SK-N-SH (cell line): ENCODE measurements at regions not wholly inside any gene's neighbourhood (a gene's known extent, or its start where the extent isn't known, plus 50 kb on each side); places are given as distances from the start of the nearest gene placed in this dataset.

ENCODE experiments used
- MXI1 ChIP-seq: IDR thresholded peaks from 2 replicates; pipeline ENCODE4 v1.6.1; 2012; ENCODE audit warnings: mild to moderate bottlenecking, low read depth, low read length, improper control_type of control experiment
- POLR2AphosphoS5 ChIP-seq: IDR thresholded peaks from 2 replicates; pipeline ENCODE4 v1.6.1; 2012; ENCODE audit warnings: low read depth, low read length
- RAD21 ChIP-seq: IDR thresholded peaks from 2 replicates; pipeline ENCODE4 v1.6.1; 2012; ENCODE audit warnings: mild to moderate bottlenecking, low read length
- RFX5 ChIP-seq: IDR thresholded peaks from 2 replicates; pipeline ENCODE4 v1.6.1; 2012; ENCODE audit warnings: mild to moderate bottlenecking, improper control_type of control experiment, low read length
- RXRA ChIP-seq: IDR thresholded peaks from 2 replicates; pipeline ENCODE4 v1.4.0; 2012; ENCODE audit warnings: low read depth, mild to moderate bottlenecking, borderline replicate concordance
- SIN3A ChIP-seq: IDR thresholded peaks from 2 replicates; pipeline ENCODE4 v1.6.1; 2012; ENCODE audit warnings: low read depth, mild to moderate bottlenecking, low read length, moderate library complexity, borderline replicate concordance
- TAF1 ChIP-seq: IDR thresholded peaks from 2 replicates; pipeline ENCODE4 v1.6.1; 2012; ENCODE audit warnings: low read depth, mild to moderate bottlenecking, low read length, moderate library complexity, borderline replicate concordance
- TEAD4 ChIP-seq: IDR thresholded peaks from 2 replicates; pipeline ENCODE4 v1.4.0; 2012; ENCODE audit warnings: mild to moderate bottlenecking, borderline replicate concordance; ENCODE audit not compliant: insufficient read depth
- YY1 ChIP-seq: IDR thresholded peaks from 2 replicates; pipeline ENCODE4 v1.4.0; 2012; ENCODE audit warnings: low read depth, mild to moderate bottlenecking
- TF ChIP-seq, protein P1 (sequence below): IDR thresholded peaks from 2 replicates; pipeline ENCODE4 v1.4.0; 2012; ENCODE audit warnings: low read depth, borderline replicate concordance
- TF ChIP-seq, protein P2 (sequence below): IDR thresholded peaks from 2 replicates; pipeline ENCODE4 v1.6.1; 2012; ENCODE audit warnings: mild to moderate bottlenecking, low read depth, low read length, moderate library complexity
- TF ChIP-seq, protein P3 (sequence below): fragments of 200-600 bp; sonication (generic); IDR thresholded peaks from 2 replicates; pipeline ENCODE4 v1.6.1; 2017; ENCODE audit warnings: antibody characterized with exemption, mild to moderate bottlenecking, moderate library complexity

- TF ChIP-seq RAD21, result no peak
- TF ChIP-seq POLR2AphosphoS5, result no peak
- TF ChIP-seq RXRA, result no peak
- TF ChIP-seq, protein P1, sequence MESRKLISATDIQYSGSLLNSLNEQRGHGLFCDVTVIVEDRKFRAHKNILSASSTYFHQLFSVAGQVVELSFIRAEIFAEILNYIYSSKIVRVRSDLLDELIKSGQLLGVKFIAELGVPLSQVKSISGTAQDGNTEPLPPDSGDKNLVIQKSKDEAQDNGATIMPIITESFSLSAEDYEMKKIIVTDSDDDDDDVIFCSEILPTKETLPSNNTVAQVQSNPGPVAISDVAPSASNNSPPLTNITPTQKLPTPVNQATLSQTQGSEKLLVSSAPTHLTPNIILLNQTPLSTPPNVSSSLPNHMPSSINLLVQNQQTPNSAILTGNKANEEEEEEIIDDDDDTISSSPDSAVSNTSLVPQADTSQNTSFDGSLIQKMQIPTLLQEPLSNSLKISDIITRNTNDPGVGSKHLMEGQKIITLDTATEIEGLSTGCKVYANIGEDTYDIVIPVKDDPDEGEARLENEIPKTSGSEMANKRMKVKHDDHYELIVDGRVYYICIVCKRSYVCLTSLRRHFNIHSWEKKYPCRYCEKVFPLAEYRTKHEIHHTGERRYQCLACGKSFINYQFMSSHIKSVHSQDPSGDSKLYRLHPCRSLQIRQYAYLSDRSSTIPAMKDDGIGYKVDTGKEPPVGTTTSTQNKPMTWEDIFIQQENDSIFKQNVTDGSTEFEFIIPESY, result no peak
- TF ChIP-seq, protein P2, sequence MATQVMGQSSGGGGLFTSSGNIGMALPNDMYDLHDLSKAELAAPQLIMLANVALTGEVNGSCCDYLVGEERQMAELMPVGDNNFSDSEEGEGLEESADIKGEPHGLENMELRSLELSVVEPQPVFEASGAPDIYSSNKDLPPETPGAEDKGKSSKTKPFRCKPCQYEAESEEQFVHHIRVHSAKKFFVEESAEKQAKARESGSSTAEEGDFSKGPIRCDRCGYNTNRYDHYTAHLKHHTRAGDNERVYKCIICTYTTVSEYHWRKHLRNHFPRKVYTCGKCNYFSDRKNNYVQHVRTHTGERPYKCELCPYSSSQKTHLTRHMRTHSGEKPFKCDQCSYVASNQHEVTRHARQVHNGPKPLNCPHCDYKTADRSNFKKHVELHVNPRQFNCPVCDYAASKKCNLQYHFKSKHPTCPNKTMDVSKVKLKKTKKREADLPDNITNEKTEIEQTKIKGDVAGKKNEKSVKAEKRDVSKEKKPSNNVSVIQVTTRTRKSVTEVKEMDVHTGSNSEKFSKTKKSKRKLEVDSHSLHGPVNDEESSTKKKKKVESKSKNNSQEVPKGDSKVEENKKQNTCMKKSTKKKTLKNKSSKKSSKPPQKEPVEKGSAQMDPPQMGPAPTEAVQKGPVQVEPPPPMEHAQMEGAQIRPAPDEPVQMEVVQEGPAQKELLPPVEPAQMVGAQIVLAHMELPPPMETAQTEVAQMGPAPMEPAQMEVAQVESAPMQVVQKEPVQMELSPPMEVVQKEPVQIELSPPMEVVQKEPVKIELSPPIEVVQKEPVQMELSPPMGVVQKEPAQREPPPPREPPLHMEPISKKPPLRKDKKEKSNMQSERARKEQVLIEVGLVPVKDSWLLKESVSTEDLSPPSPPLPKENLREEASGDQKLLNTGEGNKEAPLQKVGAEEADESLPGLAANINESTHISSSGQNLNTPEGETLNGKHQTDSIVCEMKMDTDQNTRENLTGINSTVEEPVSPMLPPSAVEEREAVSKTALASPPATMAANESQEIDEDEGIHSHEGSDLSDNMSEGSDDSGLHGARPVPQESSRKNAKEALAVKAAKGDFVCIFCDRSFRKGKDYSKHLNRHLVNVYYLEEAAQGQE, result no peak
- TF ChIP-seq, protein P3, sequence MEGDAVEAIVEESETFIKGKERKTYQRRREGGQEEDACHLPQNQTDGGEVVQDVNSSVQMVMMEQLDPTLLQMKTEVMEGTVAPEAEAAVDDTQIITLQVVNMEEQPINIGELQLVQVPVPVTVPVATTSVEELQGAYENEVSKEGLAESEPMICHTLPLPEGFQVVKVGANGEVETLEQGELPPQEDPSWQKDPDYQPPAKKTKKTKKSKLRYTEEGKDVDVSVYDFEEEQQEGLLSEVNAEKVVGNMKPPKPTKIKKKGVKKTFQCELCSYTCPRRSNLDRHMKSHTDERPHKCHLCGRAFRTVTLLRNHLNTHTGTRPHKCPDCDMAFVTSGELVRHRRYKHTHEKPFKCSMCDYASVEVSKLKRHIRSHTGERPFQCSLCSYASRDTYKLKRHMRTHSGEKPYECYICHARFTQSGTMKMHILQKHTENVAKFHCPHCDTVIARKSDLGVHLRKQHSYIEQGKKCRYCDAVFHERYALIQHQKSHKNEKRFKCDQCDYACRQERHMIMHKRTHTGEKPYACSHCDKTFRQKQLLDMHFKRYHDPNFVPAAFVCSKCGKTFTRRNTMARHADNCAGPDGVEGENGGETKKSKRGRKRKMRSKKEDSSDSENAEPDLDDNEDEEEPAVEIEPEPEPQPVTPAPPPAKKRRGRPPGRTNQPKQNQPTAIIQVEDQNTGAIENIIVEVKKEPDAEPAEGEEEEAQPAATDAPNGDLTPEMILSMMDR, result no peak
- TF ChIP-seq RFX5, result no peak
- no peak for TF ChIP-seq SIN3A
- no peak for TF ChIP-seq YY1
- no peak for TF ChIP-seq TEAD4
- TF ChIP-seq TAF1, result no peak
- TF ChIP-seq MXI1, result no peak
Observed at GRCh38 chr12:112635036-112635435, 156.5 kb upstream of the RPH3A start.
